Endodermal cell (in vitro differentiated cells): ENCODE measurements at regions not wholly inside any gene's neighbourhood (a gene's known extent, or its start where the extent isn't known, plus 50 kb on each side); places are given as distances from the start of the nearest gene placed in this dataset.
A peak's percentile ranks its signal among the peaks of the same experiment; 100 is the strongest.

Source experiments
- DNase-seq: peaks from one replicate; pipeline ENCODE4 v3.0.0-alpha.2; 2017
- H3K27ac ChIP-seq: 2 replicates; pipeline ENCODE4 v1.5.1; 2013; ENCODE audit warnings: mild to moderate bottlenecking, low read depth, low read length, moderate library complexity
- H3K27me3 ChIP-seq: 2 replicates; pipeline ENCODE4 v1.6.1; 2013; ENCODE audit warnings: mild to moderate bottlenecking, low read length, moderate library complexity; ENCODE audit not compliant: insufficient read depth, control insufficient read depth, poor library complexity, severe bottlenecking
- H3K36me3 ChIP-seq: 2 replicates; pipeline ENCODE4 v1.7.0; 2013; ENCODE audit warnings: mild to moderate bottlenecking, low read length, moderate library complexity; ENCODE audit not compliant: control insufficient read depth, insufficient read depth
- H3K4me1 ChIP-seq: one replicate; pipeline ENCODE4 v1.7.0; 2013; ENCODE audit warnings: low read length; ENCODE audit not compliant: control insufficient read depth, insufficient read depth
- H3K4me3 ChIP-seq: 2 replicates; pipeline ENCODE4 v1.5.1; 2013; ENCODE audit warnings: mild to moderate bottlenecking, low read length, moderate library complexity
- H3K9ac ChIP-seq: 2 replicates; pipeline ENCODE4 v1.6.1; 2013; ENCODE audit warnings: mild to moderate bottlenecking, low read length, moderate library complexity; ENCODE audit not compliant: poor library complexity, severe bottlenecking; ENCODE audit errors: extremely low read depth
- H3K9me3 ChIP-seq: 2 replicates; pipeline ENCODE4 v1.6.1; 2013; ENCODE audit warnings: mild to moderate bottlenecking, low read length, moderate library complexity; ENCODE audit not compliant: control insufficient read depth
- H3K27ac Mint-ChIP-seq: 2 replicates; pipeline ENCODE4 v1.8.0; 2020; ENCODE audit warnings: mixed read lengths
- H3K27me3 Mint-ChIP-seq: 2 replicates; pipeline ENCODE4 v1.8.0; 2021; ENCODE audit warnings: mild to moderate bottlenecking, mixed read lengths; ENCODE audit not compliant: insufficient read depth
- H3K36me3 Mint-ChIP-seq: 2 replicates; pipeline ENCODE4 v1.8.0; 2020; ENCODE audit warnings: low read depth, mixed read lengths
- H3K4me1 Mint-ChIP-seq: 2 replicates; pipeline ENCODE4 v1.8.0; 2020; ENCODE audit warnings: mixed read lengths
- H3K4me3 Mint-ChIP-seq: 2 replicates; pipeline ENCODE4 v1.8.0; 2020; ENCODE audit warnings: mild to moderate bottlenecking, moderate library complexity, mixed read lengths
- H3K9me3 Mint-ChIP-seq: 2 replicates; pipeline ENCODE4 v1.8.0; 2020; ENCODE audit warnings: mild to moderate bottlenecking, mixed read lengths
- CTCF ChIP-seq: fragments of 200-600 bp; sonication (generic); conservative IDR thresholded peaks from 2 replicates; pipeline ENCODE4 v1.5.0; 2021; ENCODE audit warnings: antibody characterized with exemption, mild to moderate bottlenecking
- WGBS, 2 experiments: methylation state at CpG; one replicate each; pipeline versions ENCODE4 v1.1.5 to v1.1.7; 2013; ENCODE audit warnings: missing lambda C conversion rate in 2 of 2, mixed read lengths in 1 of 2; ENCODE audit not compliant: insufficient coverage in 1 of 2, insufficient read length in 1 of 2; 5-methylcytosine and 5-hydroxymethylcytosine counted together

GRCh38 chr17:36791942-36792475 lies 145.3 kb upstream of the LHX1 start:
- no peak overlapping the region for H3K9ac ChIP-seq
- H3K27ac Mint-ChIP-seq, result no peak overlapping the region

GRCh38 chr17:36792849-36793248 lies 144.4 kb upstream of the LHX1 start:
- peaks cover 17% of the 10 kb centered on the region for H3K4me1 Mint-ChIP-seq
- no peaks in the 10 kb centered on the region for H3K36me3 Mint-ChIP-seq
- no peak overlapping the region for H3K4me3 ChIP-seq
- no peak overlapping the region for H3K4me3 Mint-ChIP-seq
- H3K27ac ChIP-seq, result no peak overlapping the region
- WGBS, 2 experiments, result 92% methylated on average over 4 to 5 of the region's 5 CpGs
- H3K4me1 ChIP-seq, result peaks cover 8% of the 10 kb centered on the region
- no peaks in the 10 kb centered on the region for H3K27me3 ChIP-seq
- H3K9me3 ChIP-seq, result no peaks in the 10 kb centered on the region
- H3K27me3 Mint-ChIP-seq, result no peaks in the 10 kb centered on the region
- no peak for TF ChIP-seq CTCF
- no peaks in the 10 kb centered on the region for H3K36me3 ChIP-seq
- no peak overlapping the region for H3K9ac ChIP-seq
- no peak overlapping the region for H3K27ac Mint-ChIP-seq
- peak; percentile 45 for DNase-seq
- H3K9me3 Mint-ChIP-seq, result no peaks in the 10 kb centered on the region

More at GRCh38 chr17:36791942-36792475, 145.3 kb upstream of the LHX1 start:
- Histone ChIP-seq H3K27me3 (no peaks in the 10 kb centered on the region), H3K9me3 (no peaks in the 10 kb centered on the region), H3K27ac (no peak overlapping the region), H3K36me3 (no peaks in the 10 kb centered on the region), H3K4me3 (peak overlapping the region; percentile 7), H3K4me1 (peaks cover 8% of the 10 kb centered on the region)
- Mint-ChIP-seq H3K36me3 (no peaks in the 10 kb centered on the region), H3K27me3 (no peaks in the 10 kb centered on the region), H3K4me1 (peaks cover 17% of the 10 kb centered on the region), H3K4me3 (no peak overlapping the region), H3K9me3 (no peaks in the 10 kb centered on the region)
- no peak for TF ChIP-seq CTCF
- WGBS, 2 experiments, result 24 to 37% methylated on average over 11 to 13 of the region's 13 CpGs
- peak; percentile 71 for DNase-seq

GRCh38 chr17:36793976-36794375 lies 143.3 kb upstream of the LHX1 start:
- no peak overlapping the region for H3K27ac Mint-ChIP-seq
- peaks cover 17% of the 10 kb centered on the region for H3K4me1 Mint-ChIP-seq
- WGBS, 2 experiments, result 88% methylated on average over 2 of the region's 2 CpGs; no CpG with 5 or more reads in 1 of the 2 experiments
- Histone ChIP-seq H3K4me3 (no peak overlapping the region), H3K9me3 (no peaks in the 10 kb centered on the region), H3K9ac (no peak overlapping the region), H3K36me3 (no peaks in the 10 kb centered on the region), H3K27ac (no peak overlapping the region), H3K4me1 (peaks cover 8% of the 10 kb centered on the region), H3K27me3 (no peaks in the 10 kb centered on the region)
- H3K36me3 Mint-ChIP-seq, result no peaks in the 10 kb centered on the region
- no peak for TF ChIP-seq CTCF
- H3K4me3 Mint-ChIP-seq, result no peak overlapping the region
- no peaks in the 10 kb centered on the region for H3K27me3 Mint-ChIP-seq
- DNase-seq, result peak; percentile 23
- H3K9me3 Mint-ChIP-seq, result no peaks in the 10 kb centered on the region
